HCEC 1CT (cell line): ENCODE measurements at regions not wholly inside any gene's neighbourhood (a gene's known extent, or its start where the extent isn't known, plus 50 kb on each side); places are given as distances from the start of the nearest gene placed in this dataset.
A peak's percentile ranks its signal among the peaks of the same experiment; 100 is the strongest.

Experiments
- DNase-seq: peaks from one replicate; pipeline ENCODE4 v3.0.0-alpha.2; 2017

DNA sequence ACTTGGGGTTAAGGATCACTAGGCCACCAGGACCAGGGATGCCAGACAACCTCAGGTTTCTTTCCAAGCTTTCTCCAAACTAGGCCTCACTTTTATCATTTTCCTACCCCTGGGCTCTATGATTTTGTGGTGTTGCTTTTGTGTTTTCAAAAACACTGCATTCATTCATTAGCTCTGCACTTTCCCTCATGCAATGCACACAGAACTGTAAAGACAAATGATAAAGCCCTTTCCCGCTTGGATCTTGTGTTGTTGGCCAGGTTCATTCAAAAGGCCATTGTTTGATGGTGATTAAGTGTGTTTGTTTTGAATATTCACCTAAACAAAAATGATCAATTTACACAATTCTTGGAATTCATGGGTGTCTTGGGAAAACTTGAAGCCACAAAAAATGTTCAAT lies 210.7 kb upstream of the TNP1 start:
- no peak for DNase-seq

DNA sequence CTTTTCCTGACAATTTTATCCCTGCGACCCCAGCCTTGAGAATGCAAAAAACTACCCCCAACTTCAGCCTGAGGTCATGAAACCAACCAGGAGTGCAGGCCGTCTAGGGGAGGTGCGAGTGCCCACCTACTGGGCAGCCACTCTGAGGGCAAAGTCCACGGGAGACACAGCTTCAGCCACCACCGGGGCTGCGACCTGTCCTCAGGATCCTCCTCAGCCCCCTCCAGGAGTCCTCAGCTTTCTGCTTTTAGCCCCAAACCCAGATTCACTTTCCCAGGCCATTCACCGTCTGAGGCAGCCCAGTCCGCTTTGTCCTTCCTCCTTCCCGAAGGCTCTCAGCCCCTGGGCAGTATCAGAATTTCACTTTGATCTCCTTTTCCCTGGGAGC lies 210.2 kb upstream of the TNP1 start:
- no peak for DNase-seq

- DNase-seq = no peak
These were observed 209.6 kb upstream of the TNP1 start for GRCh38 chr2:217069263-217070042.

GRCh38 chr2:217068677-217069250 lies 208.9 kb upstream of the TNP1 start:
- no peak for DNase-seq

GRCh38 chr2:217067787-217068186 lies 207.9 kb upstream of the TNP1 start:
- DNase-seq = no peak

GRCh38 chr2:217066510-217067270 lies 206.8 kb upstream of the TNP1 start:
- DNase-seq = no peak

DNA sequence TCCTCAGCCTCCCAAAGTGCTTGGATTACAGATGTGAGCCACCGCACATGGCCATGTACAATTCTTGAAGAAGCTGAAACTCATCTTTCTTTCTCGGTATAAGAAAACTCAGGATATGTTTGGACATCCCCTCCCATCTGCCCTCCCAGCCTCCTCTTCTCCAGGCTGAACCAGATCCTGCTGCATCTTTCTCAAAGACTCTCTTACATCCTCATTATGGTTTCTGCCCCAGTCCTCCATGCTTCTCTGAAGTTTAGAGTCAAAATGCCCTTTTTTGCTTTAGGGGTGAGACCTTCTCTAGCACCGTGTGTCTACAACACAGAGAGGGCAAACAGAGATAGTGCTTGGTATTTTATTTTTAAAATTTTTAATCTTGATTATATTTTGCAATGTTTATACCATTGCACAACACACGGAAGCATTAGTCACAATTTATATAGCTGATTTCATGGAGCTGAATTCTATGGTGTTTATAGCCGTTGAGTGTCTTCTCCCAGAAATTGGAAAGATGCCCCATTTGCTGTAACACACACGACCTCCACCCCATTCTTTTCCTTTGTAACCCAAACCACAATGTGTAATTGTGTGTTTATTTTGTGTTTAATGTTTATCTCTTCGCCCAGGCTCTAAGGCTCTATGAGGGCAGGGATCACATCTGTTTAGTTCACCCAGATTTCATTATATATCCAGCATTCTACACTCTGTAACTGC lies 206.0 kb upstream of the TNP1 start:
- peak; percentile 98 for DNase-seq

- no peak for DNase-seq
These were observed 205.1 kb upstream of the TNP1 start for GRCh38 chr2:217065012-217065290.

GRCh38 chr2:217064234-217065011 lies 204.6 kb upstream of the TNP1 start:
- DNase-seq = no peak

DNA sequence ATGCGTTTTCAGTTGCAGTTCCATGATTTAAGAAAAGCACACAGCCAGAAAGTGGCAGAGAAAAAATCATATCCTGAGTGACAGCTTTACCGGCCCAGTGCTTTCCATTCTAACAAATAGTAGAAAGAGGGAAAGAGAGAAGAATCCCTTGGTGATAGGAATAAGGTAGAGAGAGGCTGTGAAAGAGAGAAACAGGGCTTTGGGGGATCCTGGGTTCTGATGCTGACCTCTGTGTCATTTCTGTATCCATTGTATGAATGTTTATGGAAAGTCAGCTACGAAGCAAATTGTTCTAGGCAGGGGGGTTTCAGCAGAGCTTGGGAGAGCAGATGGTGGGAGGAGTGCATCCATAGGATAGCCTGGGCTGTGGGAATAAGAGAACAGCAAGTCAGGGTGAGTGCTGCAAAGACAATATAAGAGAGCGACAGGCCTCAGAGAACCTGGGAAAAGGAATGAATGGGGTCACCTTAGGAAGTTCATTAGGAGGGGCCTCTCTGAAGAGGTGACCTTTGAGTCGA lies 203.4 kb upstream of the TNP1 start:
- no peak for DNase-seq

DNA sequence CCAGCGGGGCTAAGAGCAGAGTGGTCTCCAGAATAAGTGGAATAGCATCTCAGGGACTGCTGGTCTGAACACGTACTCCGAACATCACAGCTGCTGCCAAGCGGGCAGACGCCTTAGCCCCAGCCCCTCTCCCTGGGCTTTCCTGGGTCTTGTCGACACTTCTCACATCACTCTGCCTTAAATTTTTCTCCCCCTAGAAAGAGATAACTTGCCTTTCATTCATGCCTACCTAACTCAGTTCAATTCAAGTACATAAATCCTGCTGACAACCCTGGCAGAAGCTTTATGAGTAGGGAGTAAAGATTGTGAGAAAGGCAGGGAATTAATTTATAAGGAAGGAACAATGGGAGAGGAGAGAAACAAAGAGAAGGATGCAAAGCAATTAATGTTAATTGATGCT lies 202.9 kb upstream of the TNP1 start:
- no peak for DNase-seq

DNA sequence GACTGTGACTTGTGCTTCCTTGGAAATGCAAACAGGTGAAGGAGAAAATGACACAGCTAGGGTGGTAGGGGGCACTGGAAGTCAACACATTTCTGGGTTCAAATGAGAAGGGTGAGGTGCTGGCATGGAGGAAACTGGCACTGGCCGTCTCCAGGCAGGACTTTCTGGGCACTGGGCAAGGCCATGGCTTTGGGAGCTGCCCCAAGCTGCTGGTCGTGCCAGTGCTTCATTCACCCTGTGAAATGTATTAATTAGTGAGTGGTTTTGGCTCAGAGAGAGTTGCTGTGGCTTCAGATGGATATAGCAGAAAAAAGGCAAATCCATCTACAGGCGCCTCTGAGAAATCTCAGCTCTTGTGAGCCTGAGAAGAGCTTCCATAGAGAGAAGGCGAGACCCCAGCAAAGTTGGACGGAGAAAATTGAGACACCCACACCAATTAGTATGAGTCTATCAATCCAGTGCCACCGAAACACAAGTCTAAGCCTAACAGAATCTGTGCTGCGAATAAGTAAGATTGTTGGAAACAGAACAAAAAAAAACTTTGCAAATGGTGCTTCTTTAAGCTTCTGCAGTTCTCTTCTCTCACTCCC lies 202.1 kb upstream of the TNP1 start:
- DNase-seq = no peak

DNA sequence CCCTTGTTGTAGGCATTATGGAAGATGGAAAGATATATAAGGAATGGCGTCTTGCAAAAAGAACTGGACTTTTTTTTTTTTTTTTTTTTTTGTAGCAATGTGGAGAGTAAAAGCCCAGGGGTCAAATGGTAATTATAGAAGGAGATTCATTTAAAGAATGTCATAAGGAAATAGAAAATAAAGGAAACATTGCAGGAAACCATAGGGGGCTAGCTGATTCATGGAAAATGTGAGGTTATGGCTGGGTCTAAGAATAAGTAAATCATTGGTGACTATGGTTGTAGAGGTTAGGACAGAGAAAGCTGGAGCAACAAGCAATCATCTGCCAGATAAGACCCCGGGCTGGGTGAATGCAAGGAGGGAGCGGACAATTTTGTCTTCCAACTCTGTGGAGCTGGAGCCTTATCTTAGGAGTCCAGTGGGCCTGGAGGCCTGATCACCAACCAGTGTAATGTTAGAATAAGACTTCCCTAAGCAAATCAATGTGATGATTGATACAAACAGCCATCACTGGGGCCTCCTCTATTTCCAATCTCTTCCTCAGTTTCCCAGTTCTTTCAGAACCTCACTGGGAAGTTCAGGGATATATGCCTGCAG lies 201.2 kb upstream of the TNP1 start:
- DNase-seq = no peak

GRCh38 chr2:217060516-217060915 lies 200.7 kb upstream of the TNP1 start:
- DNase-seq = no peak

- DNase-seq = no peak
These were observed 199.2 kb upstream of the TNP1 start for GRCh38 chr2:217058791-217059755.

DNA sequence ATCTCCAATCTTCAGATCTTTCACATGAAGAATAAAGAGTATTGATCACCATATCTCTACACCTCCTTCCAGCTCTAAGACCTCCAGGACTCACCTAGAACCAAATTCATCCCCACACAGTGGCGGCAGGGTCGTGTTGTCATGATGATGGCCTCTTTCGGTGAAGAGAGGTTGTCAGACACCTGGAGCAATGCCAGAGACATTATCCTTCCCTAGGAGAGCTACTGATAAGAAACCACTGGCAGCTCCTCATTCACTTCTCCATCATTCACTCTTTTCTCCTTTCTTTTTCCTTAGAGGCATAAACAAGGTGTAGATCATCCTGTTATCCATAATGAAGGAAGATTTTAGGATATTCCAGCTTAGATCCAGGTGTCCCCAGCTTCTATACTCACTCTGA lies 197.9 kb upstream of the TNP1 start:
- DNase-seq = no peak

DNA sequence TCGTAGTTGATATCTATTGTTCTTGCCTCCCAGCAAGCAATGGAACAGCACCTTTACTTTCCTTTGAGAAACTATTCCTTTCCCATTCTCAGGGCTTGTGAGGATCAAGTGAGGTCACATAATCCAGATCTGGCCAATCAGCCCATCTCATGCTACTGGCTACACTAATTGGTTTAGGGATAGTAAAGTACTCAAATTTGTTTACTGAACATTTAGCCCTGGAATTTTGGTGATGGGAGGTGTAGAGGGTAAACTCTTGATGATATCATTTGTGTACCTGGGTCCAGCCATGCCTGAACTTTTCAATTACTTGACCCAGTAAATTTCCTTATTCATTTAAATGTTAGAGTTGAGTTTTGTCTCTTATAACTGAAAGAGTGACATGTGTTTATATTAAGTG lies 195.8 kb upstream of the TNP1 start:
- no peak for DNase-seq

- no peak for DNase-seq
These were observed 194.9 kb upstream of the TNP1 start for GRCh38 chr2:217054791-217055190.

DNA sequence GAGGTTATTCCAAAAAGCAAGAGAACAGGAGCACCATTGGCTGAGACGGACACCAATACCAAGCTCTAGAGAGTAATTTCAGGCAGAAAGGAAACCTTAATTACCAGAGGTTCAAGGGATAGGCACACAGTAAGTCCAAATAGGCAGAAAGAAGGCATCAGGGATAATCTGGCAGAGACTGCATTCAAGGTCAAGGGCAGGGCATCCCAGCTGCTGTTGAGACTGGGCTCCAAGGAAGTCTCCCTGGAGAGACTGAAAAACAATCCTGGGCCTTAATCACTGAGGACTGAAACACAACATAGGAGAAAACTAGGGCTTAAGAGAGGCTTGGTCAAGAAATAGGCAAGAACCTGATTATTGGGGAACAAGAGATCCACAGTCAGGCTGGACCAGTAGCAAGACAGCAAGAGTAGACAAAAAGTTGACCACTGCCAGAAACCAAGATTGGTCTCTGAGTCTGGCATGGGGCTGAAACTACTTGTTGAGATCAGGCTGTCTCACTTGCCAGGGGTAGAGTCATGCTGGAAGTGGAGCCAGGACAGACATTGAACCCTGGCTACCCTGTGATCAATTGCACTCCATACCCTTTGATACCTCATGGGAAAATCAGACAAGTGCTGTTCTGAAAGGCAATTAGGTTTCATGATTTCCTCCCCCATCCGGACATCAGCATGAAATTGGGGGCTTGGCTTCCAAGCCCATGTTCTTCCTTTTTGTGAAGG lies 193.2 kb upstream of the TNP1 start:
- DNase-seq = no peak

GRCh38 chr2:217051416-217051815 lies 191.6 kb upstream of the TNP1 start:
- no peak for DNase-seq
